ENCODE measurements at regions not wholly inside any gene's neighbourhood (a gene's known extent, or its start where the extent isn't known, plus 50 kb on each side); places are given as distances from the start of the nearest gene placed in this dataset.

DNA sequence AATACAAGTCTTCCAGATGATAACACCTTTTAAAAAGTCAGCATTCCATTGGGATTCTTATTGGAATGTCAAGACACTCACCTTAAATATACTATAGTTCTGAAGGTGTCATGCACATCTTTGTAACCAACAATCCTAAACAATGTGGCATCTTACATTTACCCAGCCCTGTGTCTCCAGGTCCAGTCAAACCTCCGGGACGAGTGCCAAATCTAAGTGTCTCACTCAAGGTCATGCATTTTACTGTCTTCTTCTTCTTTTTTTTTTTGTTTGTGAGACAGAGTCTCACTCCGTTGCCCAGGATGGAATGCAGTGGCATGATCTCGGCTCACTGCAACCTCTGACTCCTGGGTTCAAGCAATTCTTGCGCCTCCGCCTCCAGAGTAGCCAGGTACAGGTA, 206.9 kb upstream of the FAM98A start:
- H2AFZ ChIP-seq (ENCODE audit: low read depth, low read length), result no peak overlapping the region
- H3K9me2 ChIP-seq (ENCODE audit: insufficient read depth, low read length), result no peaks in the 10 kb centered on the region
- no peak overlapping the region for H3K9ac ChIP-seq (ENCODE audit: low read length)
- no peaks in the 10 kb centered on the region for H4K20me1 ChIP-seq (ENCODE audit: insufficient read depth)
- H3K4me2 ChIP-seq (ENCODE audit: low read length), result no peak overlapping the region
- no peaks in the 10 kb centered on the region for H3K79me2 ChIP-seq (replicated peaks; ENCODE audit: insufficient read depth, low read length)
- no peak overlapping the region for H3K27ac ChIP-seq (ENCODE audit: low read length)
- no peaks in the 10 kb centered on the region for H3K9me3 ChIP-seq (ENCODE audit: low read length)
- no peaks in the 10 kb centered on the region for H3F3A ChIP-seq (ENCODE audit: insufficient read depth, low read length, poor library complexity, severe bottlenecking)
- no peaks in the 10 kb centered on the region for H3K27me3 ChIP-seq (ENCODE audit: insufficient read depth, low read depth, low read length)
- no peak for TF ChIP-seq SMC3 (conservative IDR thresholded peaks at IDR 0.05; ENCODE audit: poor library complexity)
- H3K4me3 ChIP-seq (ENCODE audit: low read length), result no peak overlapping the region
- no peaks in the 10 kb centered on the region for H3K36me3 ChIP-seq (ENCODE audit: insufficient read depth, low read length)

DNA sequence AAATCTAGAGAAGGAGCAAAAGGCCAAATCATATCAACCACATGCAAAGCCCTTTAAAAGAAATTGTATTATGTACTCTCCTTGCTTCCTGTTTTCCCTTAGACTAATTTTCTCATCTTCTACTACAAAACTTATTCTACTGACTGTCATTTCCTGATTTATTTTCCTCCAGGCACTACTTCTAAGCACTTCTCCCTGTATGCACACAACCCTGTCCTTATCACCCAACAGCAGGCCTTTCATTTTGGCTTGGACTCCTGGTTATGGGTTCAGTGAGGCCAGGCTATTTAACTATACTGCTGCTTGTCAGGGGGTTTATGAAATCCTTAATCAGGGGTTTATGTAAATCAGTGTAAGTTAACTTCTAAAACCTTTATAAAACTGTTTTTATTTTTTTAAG, 205.1 kb upstream of the FAM98A start:
- H3K9me2 ChIP-seq (ENCODE audit: insufficient read depth, low read length), result no peaks in the 10 kb centered on the region
- H3K4me3 ChIP-seq (ENCODE audit: low read length), result no peak overlapping the region
- no peaks in the 10 kb centered on the region for H3K9me3 ChIP-seq (ENCODE audit: low read length)
- no peaks in the 10 kb centered on the region for H3F3A ChIP-seq (ENCODE audit: insufficient read depth, low read length, poor library complexity, severe bottlenecking)
- H4K20me1 ChIP-seq (ENCODE audit: insufficient read depth), result no peaks in the 10 kb centered on the region
- TF ChIP-seq TAF1 (IDR thresholded peaks at IDR 0.05; ENCODE audit: low read depth), result no peak
- TF ChIP-seq, protein P1, sequence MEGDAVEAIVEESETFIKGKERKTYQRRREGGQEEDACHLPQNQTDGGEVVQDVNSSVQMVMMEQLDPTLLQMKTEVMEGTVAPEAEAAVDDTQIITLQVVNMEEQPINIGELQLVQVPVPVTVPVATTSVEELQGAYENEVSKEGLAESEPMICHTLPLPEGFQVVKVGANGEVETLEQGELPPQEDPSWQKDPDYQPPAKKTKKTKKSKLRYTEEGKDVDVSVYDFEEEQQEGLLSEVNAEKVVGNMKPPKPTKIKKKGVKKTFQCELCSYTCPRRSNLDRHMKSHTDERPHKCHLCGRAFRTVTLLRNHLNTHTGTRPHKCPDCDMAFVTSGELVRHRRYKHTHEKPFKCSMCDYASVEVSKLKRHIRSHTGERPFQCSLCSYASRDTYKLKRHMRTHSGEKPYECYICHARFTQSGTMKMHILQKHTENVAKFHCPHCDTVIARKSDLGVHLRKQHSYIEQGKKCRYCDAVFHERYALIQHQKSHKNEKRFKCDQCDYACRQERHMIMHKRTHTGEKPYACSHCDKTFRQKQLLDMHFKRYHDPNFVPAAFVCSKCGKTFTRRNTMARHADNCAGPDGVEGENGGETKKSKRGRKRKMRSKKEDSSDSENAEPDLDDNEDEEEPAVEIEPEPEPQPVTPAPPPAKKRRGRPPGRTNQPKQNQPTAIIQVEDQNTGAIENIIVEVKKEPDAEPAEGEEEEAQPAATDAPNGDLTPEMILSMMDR (IDR thresholded peaks at IDR 0.05; ENCODE audit: poor library complexity, severe bottlenecking), result no peak
- TF ChIP-seq SMC3 (conservative IDR thresholded peaks at IDR 0.05; ENCODE audit: poor library complexity), result no peak
- TF ChIP-seq MXI1 (conservative IDR thresholded peaks at IDR 0.05; ENCODE audit: poor library complexity, severe bottlenecking), result no peak
- TF ChIP-seq EP300 (conservative IDR thresholded peaks at IDR 0.05; ENCODE audit: poor library complexity, severe bottlenecking), result no peak
- no peak for TF ChIP-seq POLR2AphosphoS5 (IDR thresholded peaks at IDR 0.05)
- TF ChIP-seq EZH2 (IDR thresholded peaks at IDR 0.05; ENCODE audit: borderline replicate concordance, insufficient read depth, low read length, poor library complexity, severe bottlenecking), result no peak
- TF ChIP-seq, protein P2, sequence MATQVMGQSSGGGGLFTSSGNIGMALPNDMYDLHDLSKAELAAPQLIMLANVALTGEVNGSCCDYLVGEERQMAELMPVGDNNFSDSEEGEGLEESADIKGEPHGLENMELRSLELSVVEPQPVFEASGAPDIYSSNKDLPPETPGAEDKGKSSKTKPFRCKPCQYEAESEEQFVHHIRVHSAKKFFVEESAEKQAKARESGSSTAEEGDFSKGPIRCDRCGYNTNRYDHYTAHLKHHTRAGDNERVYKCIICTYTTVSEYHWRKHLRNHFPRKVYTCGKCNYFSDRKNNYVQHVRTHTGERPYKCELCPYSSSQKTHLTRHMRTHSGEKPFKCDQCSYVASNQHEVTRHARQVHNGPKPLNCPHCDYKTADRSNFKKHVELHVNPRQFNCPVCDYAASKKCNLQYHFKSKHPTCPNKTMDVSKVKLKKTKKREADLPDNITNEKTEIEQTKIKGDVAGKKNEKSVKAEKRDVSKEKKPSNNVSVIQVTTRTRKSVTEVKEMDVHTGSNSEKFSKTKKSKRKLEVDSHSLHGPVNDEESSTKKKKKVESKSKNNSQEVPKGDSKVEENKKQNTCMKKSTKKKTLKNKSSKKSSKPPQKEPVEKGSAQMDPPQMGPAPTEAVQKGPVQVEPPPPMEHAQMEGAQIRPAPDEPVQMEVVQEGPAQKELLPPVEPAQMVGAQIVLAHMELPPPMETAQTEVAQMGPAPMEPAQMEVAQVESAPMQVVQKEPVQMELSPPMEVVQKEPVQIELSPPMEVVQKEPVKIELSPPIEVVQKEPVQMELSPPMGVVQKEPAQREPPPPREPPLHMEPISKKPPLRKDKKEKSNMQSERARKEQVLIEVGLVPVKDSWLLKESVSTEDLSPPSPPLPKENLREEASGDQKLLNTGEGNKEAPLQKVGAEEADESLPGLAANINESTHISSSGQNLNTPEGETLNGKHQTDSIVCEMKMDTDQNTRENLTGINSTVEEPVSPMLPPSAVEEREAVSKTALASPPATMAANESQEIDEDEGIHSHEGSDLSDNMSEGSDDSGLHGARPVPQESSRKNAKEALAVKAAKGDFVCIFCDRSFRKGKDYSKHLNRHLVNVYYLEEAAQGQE (IDR thresholded peaks at IDR 0.05; ENCODE audit: borderline replicate concordance), result no peak
- TF ChIP-seq RAD21 (conservative IDR thresholded peaks at IDR 0.05), result no peak
- no peak overlapping the region for H3K9ac ChIP-seq (ENCODE audit: low read length)
- no peaks in the 10 kb centered on the region for H3K36me3 ChIP-seq (ENCODE audit: insufficient read depth, low read length)
- no peaks in the 10 kb centered on the region for H3K27me3 ChIP-seq (ENCODE audit: insufficient read depth, low read depth, low read length)
- no peaks in the 10 kb centered on the region for H3K79me2 ChIP-seq (replicated peaks; ENCODE audit: insufficient read depth, low read length)
- H2AFZ ChIP-seq (ENCODE audit: low read depth, low read length), result no peak overlapping the region
- H3K27ac ChIP-seq (ENCODE audit: low read length), result no peak overlapping the region
- no peak overlapping the region for H3K4me2 ChIP-seq (ENCODE audit: low read length)

DNA sequence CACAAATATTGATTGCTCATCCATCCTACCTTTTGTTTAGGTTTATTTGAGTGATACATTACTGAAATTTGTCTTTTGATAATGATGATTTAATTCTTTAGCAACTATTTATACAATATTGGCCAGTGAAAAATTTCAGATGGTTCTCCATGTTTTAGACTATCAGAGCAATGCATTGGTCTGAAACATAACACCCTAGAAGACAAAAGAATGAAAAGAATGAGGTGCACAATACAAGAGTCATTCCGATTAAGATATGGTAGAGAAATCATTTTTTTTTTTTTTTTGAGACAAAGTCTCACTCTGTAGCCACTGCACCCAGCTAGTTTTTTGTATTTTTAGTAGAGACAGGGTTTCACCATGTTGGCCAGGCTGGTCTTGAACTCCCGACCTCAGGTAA, 197.4 kb upstream of the FAM98A start:
- Histone ChIP-seq H3K36me3 (ENCODE audit: insufficient read depth, low read length) (no peaks in the 10 kb centered on the region), H3K79me2 (replicated peaks; ENCODE audit: insufficient read depth, low read length) (no peaks in the 10 kb centered on the region), H3K27me3 (ENCODE audit: insufficient read depth, low read depth, low read length) (no peaks in the 10 kb centered on the region), H2AFZ (ENCODE audit: low read depth, low read length) (no peak overlapping the region), H4K20me1 (ENCODE audit: insufficient read depth) (no peaks in the 10 kb centered on the region), H3K9me2 (ENCODE audit: insufficient read depth, low read length) (no peaks in the 10 kb centered on the region), H3K27ac (ENCODE audit: low read length) (no peak overlapping the region), H3K4me2 (ENCODE audit: low read length) (no peak overlapping the region), H3K9me3 (ENCODE audit: low read length) (no peaks in the 10 kb centered on the region), H3K4me3 (ENCODE audit: low read length) (no peak overlapping the region), H3K9ac (ENCODE audit: low read length) (no peak overlapping the region), H3F3A (ENCODE audit: insufficient read depth, low read length, poor library complexity, severe bottlenecking) (no peaks in the 10 kb centered on the region)
- TF ChIP-seq SMC3 (conservative IDR thresholded peaks at IDR 0.05; ENCODE audit: poor library complexity) (no peak), TAF1 (IDR thresholded peaks at IDR 0.05; ENCODE audit: low read depth) (no peak), MXI1 (conservative IDR thresholded peaks at IDR 0.05; ENCODE audit: poor library complexity, severe bottlenecking) (no peak), EZH2 (IDR thresholded peaks at IDR 0.05; ENCODE audit: borderline replicate concordance, insufficient read depth, low read length, poor library complexity, severe bottlenecking) (no peak), RAD21 (conservative IDR thresholded peaks at IDR 0.05) (no peak), EP300 (conservative IDR thresholded peaks at IDR 0.05; ENCODE audit: poor library complexity, severe bottlenecking) (no peak), POLR2AphosphoS5 (IDR thresholded peaks at IDR 0.05) (no peak)
- TF ChIP-seq, protein P1 (IDR thresholded peaks at IDR 0.05; ENCODE audit: poor library complexity, severe bottlenecking), result no peak
- TF ChIP-seq, protein P2 (IDR thresholded peaks at IDR 0.05; ENCODE audit: borderline replicate concordance), result no peak
